HG02885 (cell line): ENCODE measurements at regions not wholly inside any gene's neighbourhood (a gene's known extent, or its start where the extent isn't known, plus 50 kb on each side); places are given as distances from the start of the nearest gene placed in this dataset.
"Not testable (repeated sequence)": the region's sequence is repeated elsewhere in the genome, so short reads cannot be mapped to it uniquely, and the experiment has no call there.

Experiments used
- ATAC-seq: cut with Tn5 transposase; IDR thresholded peaks from one replicate; pipeline ENCODE4 v1.9.1; 2021; ENCODE audit warnings: mild to moderate bottlenecking; ENCODE audit not compliant: unreplicated experiment, poor library complexity

GRCh38 chr7:69196593-69196992 lies 401.7 kb upstream of the AUTS2 start:
- ATAC-seq, result no peak

GRCh38 chr7:69198250-69198649 lies 400.0 kb upstream of the AUTS2 start:
- no peak for ATAC-seq

- no peak for ATAC-seq
These were observed 399.2 kb upstream of the AUTS2 start for GRCh38 chr7:69199041-69199440.

- ATAC-seq, result no peak
These were observed 398.6 kb upstream of the AUTS2 start for GRCh38 chr7:69199661-69200060.

- ATAC-seq, result no peak
These were observed 394.4 kb upstream of the AUTS2 start for GRCh38 chr7:69203871-69204270.

- ATAC-seq, result no peak
These were observed 393.3 kb upstream of the AUTS2 start for GRCh38 chr7:69204943-69205342.

GRCh38 chr7:69205581-69205980 lies 392.7 kb upstream of the AUTS2 start:
- ATAC-seq, result no peak

- no peak for ATAC-seq
These were observed 390.0 kb upstream of the AUTS2 start for GRCh38 chr7:69208276-69208675.

- peak; percentile 96 for ATAC-seq
These were observed 389.4 kb upstream of the AUTS2 start for GRCh38 chr7:69208848-69209247.

- no peak for ATAC-seq
These were observed 386.9 kb upstream of the AUTS2 start for GRCh38 chr7:69211336-69211735.

GRCh38 chr7:69211739-69212138 lies 386.5 kb upstream of the AUTS2 start:
- peak; percentile 39 for ATAC-seq

- ATAC-seq, result no peak
These were observed 384.4 kb upstream of the AUTS2 start for GRCh38 chr7:69213878-69214277.

GRCh38 chr7:69215516-69215915 lies 382.8 kb upstream of the AUTS2 start:
- not testable (repeated sequence) for ATAC-seq

GRCh38 chr7:69217516-69218350 lies 380.5 kb upstream of the AUTS2 start:
- ATAC-seq, result no peak

GRCh38 chr7:69218576-69218975 lies 379.7 kb upstream of the AUTS2 start:
- no peak for ATAC-seq

- no peak for ATAC-seq
These were observed 378.9 kb upstream of the AUTS2 start for GRCh38 chr7:69219381-69219780.

- no peak for ATAC-seq
These were observed 372.9 kb upstream of the AUTS2 start for GRCh38 chr7:69225259-69225943.

- no peak for ATAC-seq
These were observed 370.0 kb upstream of the AUTS2 start for GRCh38 chr7:69228212-69228811.

- ATAC-seq, result no peak
These were observed 365.6 kb upstream of the AUTS2 start for GRCh38 chr7:69232445-69233376.

- ATAC-seq, result no peak
These were observed 360.7 kb upstream of the AUTS2 start for GRCh38 chr7:69237541-69237940.
